IPS-11a (cell line): ENCODE measurements at regions not wholly inside any gene's neighbourhood (a gene's known extent, or its start where the extent isn't known, plus 50 kb on each side); places are given as distances from the start of the nearest gene placed in this dataset.
"Not testable (repeated sequence)": the region's sequence is repeated elsewhere in the genome, so short reads cannot be mapped to it uniquely, and the experiment has no call there.

Experiments
- H3K4me3 ChIP-seq: one replicate; pipeline ENCODE4 v1.5.1; 2013; ENCODE audit warnings: low read depth, low read length, control low read depth

- no peak overlapping the region for H3K4me3 ChIP-seq
Measured at GRCh38 chr11:122023614-122024250, 92.3 kb downstream of the BLID start.

- no peak overlapping the region for H3K4me3 ChIP-seq
Measured at GRCh38 chr11:122022646-122023045, 93.4 kb downstream of the BLID start.

GRCh38 chr11:122020902-122021301 lies 95.1 kb downstream of the BLID start:
- no peak overlapping the region for H3K4me3 ChIP-seq

GRCh38 chr11:122019908-122020694 lies 95.9 kb downstream of the BLID start:
- no peak overlapping the region for H3K4me3 ChIP-seq

- H3K4me3 ChIP-seq = no peak overlapping the region
Measured at GRCh38 chr11:122007601-122008071, 108.4 kb downstream of the BLID start.

- no peak overlapping the region for H3K4me3 ChIP-seq
Measured at GRCh38 chr11:122004446-122004845, 111.6 kb downstream of the BLID start.

GRCh38 chr11:122002926-122003325 lies 113.1 kb downstream of the BLID start:
- H3K4me3 ChIP-seq = no peak overlapping the region

GRCh38 chr11:122002047-122002446 lies 114.0 kb downstream of the BLID start:
- no peak overlapping the region for H3K4me3 ChIP-seq

GRCh38 chr11:121999651-122000050 lies 116.4 kb downstream of the BLID start:
- no peak overlapping the region for H3K4me3 ChIP-seq

GRCh38 chr11:121996574-121996973 lies 119.4 kb downstream of the BLID start:
- H3K4me3 ChIP-seq = no peak overlapping the region

- no peak overlapping the region for H3K4me3 ChIP-seq
Measured at GRCh38 chr11:121983901-121984300, 132.1 kb downstream of the BLID start.

- not testable (repeated sequence) for H3K4me3 ChIP-seq
Measured at GRCh38 chr11:121977914-121978313, 138.1 kb downstream of the BLID start.

- H3K4me3 ChIP-seq = no peak overlapping the region
Measured at GRCh38 chr11:121968638-121969037, 147.4 kb downstream of the BLID start.

GRCh38 chr11:121967131-121967704 lies 148.8 kb downstream of the BLID start:
- no peak overlapping the region for H3K4me3 ChIP-seq

GRCh38 chr11:121965330-121965729 lies 150.7 kb downstream of the BLID start:
- no peak overlapping the region for H3K4me3 ChIP-seq

GRCh38 chr11:121964591-121964990 lies 151.4 kb downstream of the BLID start:
- no peak overlapping the region for H3K4me3 ChIP-seq

GRCh38 chr11:121963846-121964245 lies 152.2 kb downstream of the BLID start:
- not testable (repeated sequence) for H3K4me3 ChIP-seq

- no peak overlapping the region for H3K4me3 ChIP-seq
Measured at GRCh38 chr11:121961321-121961801, 154.7 kb downstream of the BLID start.

GRCh38 chr11:121958971-121959325 lies 157.1 kb downstream of the BLID start:
- no peak overlapping the region for H3K4me3 ChIP-seq

- H3K4me3 ChIP-seq = no peak overlapping the region
Measured at GRCh38 chr11:121958323-121958970, 157.6 kb downstream of the BLID start.

GRCh38 chr11:121953122-121953521 lies 162.9 kb downstream of the BLID start:
- no peak overlapping the region for H3K4me3 ChIP-seq
